ENCODE measurements at regions not wholly inside any gene's neighbourhood (a gene's known extent, or its start where the extent isn't known, plus 50 kb on each side); places are given as distances from the start of the nearest gene placed in this dataset.

DNA sequence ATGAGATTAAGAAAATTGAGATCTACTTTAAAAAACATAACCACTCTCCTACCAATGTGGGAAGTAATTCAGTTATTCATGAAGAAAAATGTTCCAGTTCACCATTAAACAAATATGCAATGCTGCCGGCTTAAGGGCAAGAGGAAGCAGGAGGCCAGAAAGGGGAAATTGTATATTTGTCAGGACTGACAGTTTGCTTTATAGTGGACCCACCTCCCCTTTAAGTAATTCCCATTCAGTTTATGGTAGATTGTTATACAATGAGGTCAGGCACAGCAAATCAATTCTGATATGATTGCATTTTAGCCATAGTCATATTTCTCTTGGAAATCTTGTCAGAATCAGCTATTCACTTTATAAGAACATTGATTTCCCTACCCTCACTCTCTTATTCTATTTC is 547.8 kb downstream of the FRK start:
- FAIRE-seq (no peak), ATAC-seq (no peak), DNase-seq (ENCODE audit: extremely low read depth in 1 of 4, low spot score in 3 of 4) (no peak)
- Histone ChIP-seq H3K79me2 (ENCODE audit: control insufficient read depth, insufficient read depth, low read length) (no peaks in the 10 kb centered on the region), H3K4me3 (no peak overlapping the region), H3K27me3 (ENCODE audit: control insufficient read depth in 2 of 2, insufficient read depth in 2 of 2, low read length in 2 of 2) (no peaks in the 10 kb centered on the region), H3K9ac (ENCODE audit: insufficient read depth in 1 of 2, low read depth in 2 of 2, low read length in 2 of 2) (no peak overlapping the region), H3K9me1 (ENCODE audit: control insufficient read depth, insufficient read depth, low read length) (no peaks in the 10 kb centered on the region), H4K20me1 (replicated peaks; ENCODE audit: control insufficient read depth, insufficient read depth, low read length) (no peaks in the 10 kb centered on the region), H2AFZ (ENCODE audit: low read depth, low read length) (no peak overlapping the region), H3K4me2 (ENCODE audit: insufficient read depth, low read length) (no peak overlapping the region), H3K36me3 (ENCODE audit: control insufficient read depth, insufficient read depth, low read length) (no peaks in the 10 kb centered on the region), H3K27ac (ENCODE audit: extremely low read depth, low read depth, low read length) (no peak overlapping the region), H3K9me3 (replicated peaks; ENCODE audit: control insufficient read depth, insufficient read depth, low read depth, low read length) (no peaks in the 10 kb centered on the region), H3K4me1 (replicated peaks in 1 of 2; ENCODE audit: control insufficient read depth in 2 of 2, insufficient read depth in 2 of 2, low read length in 2 of 2) (no peaks in the 10 kb centered on the region)
- BruUV-seq (replicated peaks): no TSS peak
- no peak for TF ChIP-seq STAT5B (CRISPR knock-in tag; IDR thresholded peaks at IDR 0.05)
- no peak for TF ChIP-seq HDAC6 (IDR thresholded peaks at IDR 0.05; ENCODE audit: low read depth, low read length)
- no peak for TF ChIP-seq ZNF699 (CRISPR knock-in tag; IDR thresholded peaks at IDR 0.05; ENCODE audit: insufficient replicate concordance)
- no peak for TF ChIP-seq GATAD2A (IDR thresholded peaks at IDR 0.05)
- TF ChIP-seq PHB (CRISPR knock-in tag; IDR thresholded peaks at IDR 0.05): no peak
- 0% methylated on average over 1 of the region's 1 CpG for whole genome bisulfite sequencing (ENCODE audit: insufficient coverage, low coverage, missing lambda C conversion rate)
- intact Hi-C loops (cut with micrococcal nuclease): no loop called here
- POLR2A ChIA-PET: no interaction called here
- in situ Hi-C loops (cut with MboI): no loop called here
- CTCF ChIA-PET (ENCODE audit: low intra/inter-chr PET ratio): no interaction called here

GRCh38 chr6:115511771-115512170 is 548.9 kb downstream of the FRK start:
- POLR2A ChIA-PET: no interaction called here
- FAIRE-seq: no peak
- Histone ChIP-seq H3K79me2 (ENCODE audit: control insufficient read depth, insufficient read depth, low read length) (no peaks in the 10 kb centered on the region), H2AFZ (ENCODE audit: low read depth, low read length) (no peak overlapping the region), H3K9me3 (replicated peaks; ENCODE audit: control insufficient read depth, insufficient read depth, low read depth, low read length) (peaks cover 2% of the 10 kb centered on the region), H3K9ac (ENCODE audit: insufficient read depth in 1 of 2, low read depth in 2 of 2, low read length in 2 of 2) (no peak overlapping the region), H3K4me3 (no peak overlapping the region), H3K9me1 (ENCODE audit: control insufficient read depth, insufficient read depth, low read length) (no peaks in the 10 kb centered on the region), H3K4me2 (ENCODE audit: insufficient read depth, low read length) (no peak overlapping the region), H3K36me3 (ENCODE audit: control insufficient read depth, insufficient read depth, low read length) (no peaks in the 10 kb centered on the region), H3K27me3 (ENCODE audit: control insufficient read depth in 2 of 2, insufficient read depth in 2 of 2, low read length in 2 of 2) (no peaks in the 10 kb centered on the region), H4K20me1 (replicated peaks; ENCODE audit: control insufficient read depth, insufficient read depth, low read length) (no peaks in the 10 kb centered on the region), H3K27ac (ENCODE audit: extremely low read depth, low read depth, low read length) (no peak overlapping the region), H3K4me1 (replicated peaks in 1 of 2; ENCODE audit: control insufficient read depth in 2 of 2, insufficient read depth in 2 of 2, low read length in 2 of 2) (no peaks in the 10 kb centered on the region)
- DNase-seq (ENCODE audit: extremely low read depth in 1 of 4, low spot score in 3 of 4): no peak
- TF ChIP-seq YBX1 (IDR thresholded peaks at IDR 0.05): no peak
- no peak for TF ChIP-seq SRSF1 (IDR thresholded peaks at IDR 0.05; ENCODE audit: low read depth, low read length)
- TF ChIP-seq PML (IDR thresholded peaks at IDR 0.05; ENCODE audit: low read length): no peak
- TF ChIP-seq ZNF134 (CRISPR knock-in tag; conservative IDR thresholded peaks at IDR 0.05): no peak
- TF ChIP-seq SETDB1 (IDR thresholded peaks at IDR 0.05; ENCODE audit: low read length): no peak
- TF ChIP-seq, protein P1, sequence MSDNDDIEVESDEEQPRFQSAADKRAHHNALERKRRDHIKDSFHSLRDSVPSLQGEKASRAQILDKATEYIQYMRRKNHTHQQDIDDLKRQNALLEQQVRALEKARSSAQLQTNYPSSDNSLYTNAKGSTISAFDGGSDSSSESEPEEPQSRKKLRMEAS (CRISPR knock-in tag; IDR thresholded peaks at IDR 0.05): no peak
- TF ChIP-seq RFX7 (CRISPR knock-in tag; IDR thresholded peaks at IDR 0.05): no peak
- no peak for TF ChIP-seq CCNT2 (IDR thresholded peaks at IDR 0.05; ENCODE audit: borderline replicate concordance, extremely low read depth, insufficient read length, low read depth, low read length)
- TF ChIP-seq PHB (CRISPR knock-in tag; IDR thresholded peaks at IDR 0.05): no peak
- no peak for TF ChIP-seq ZNF277 (CRISPR knock-in tag; IDR thresholded peaks at IDR 0.05; ENCODE audit: borderline replicate concordance)
- TF ChIP-seq ARID3B (CRISPR knock-in tag; IDR thresholded peaks at IDR 0.05; ENCODE audit: borderline replicate concordance): no peak
- in situ Hi-C loops (cut with MboI) (no loop called here), intact Hi-C loops (cut with micrococcal nuclease) (no loop called here)
- no TSS peak for BruUV-seq (replicated peaks)
- CTCF ChIA-PET (ENCODE audit: low intra/inter-chr PET ratio): no interaction called here
- ATAC-seq: no peak

Measured in K562 (cell line).